IMR-90 (cell line): ENCODE measurements at regions not wholly inside any gene's neighbourhood (a gene's known extent, or its start where the extent isn't known, plus 50 kb on each side); places are given as distances from the start of the nearest gene placed in this dataset.

ENCODE experiments used
- ATAC-seq: fragments of 200-7000 bp; cut with Tn5 transposase; 2 replicates; pipeline ENCODE4 v1.9.1; 2020; ENCODE audit warnings: low read depth, mild to moderate bottlenecking, moderate library complexity
- BruUV-seq: library from RNA; stranded (reverse); fragments of 400-500 nt; replicated peaks from 2 replicates; lab custom pipeline; 2021; lab: Mats Ljungman, UMichigan
- CTCF ChIA-PET: fragments of 300-600 bp; formaldehyde crosslinking; extraction: SDS; loops from one replicate; lab custom pipeline; 2021; ENCODE audit warnings: antibody characterized with exemption; lab: Yijun Ruan, JAX
- POLR2A ChIA-PET: fragments of 300-600 bp; sonication (Branson Sonifier 250); formaldehyde crosslinking; loops from one replicate; lab custom pipeline; 2022; ENCODE audit warnings: antibody characterized with exemption; ENCODE audit not compliant: unreplicated experiment; lab: Charles Lee
- DNase-seq: peaks from one replicate; pipeline ENCODE4 v3.0.0; 2013
- H2AFZ ChIP-seq: replicated peaks from 2 replicates; pipeline ENCODE3; 2013; ENCODE audit warnings: low read length, mild to moderate bottlenecking; ENCODE audit not compliant: poor library complexity
- H2AK5ac ChIP-seq: 2 replicates; pipeline ENCODE4 v1.6.1; 2013; ENCODE audit warnings: low read depth, low read length, inconsistent platforms
- H2AK9ac ChIP-seq: replicated peaks from 2 replicates; pipeline ENCODE3; 2013; ENCODE audit warnings: mild to moderate bottlenecking, low read depth, low read length, moderate library complexity; ENCODE audit not compliant: poor library complexity
- H2BK120ac ChIP-seq: 2 replicates; pipeline ENCODE4 v1.6.1; 2013; ENCODE audit warnings: low read depth, low read length, inconsistent platforms
- H2BK15ac ChIP-seq: 3 replicates; pipeline ENCODE4 v1.6.1; 2013; ENCODE audit warnings: low read depth, low read length, inconsistent platforms
- H2BK20ac ChIP-seq: 2 replicates; pipeline ENCODE4 v1.6.1; 2013; ENCODE audit warnings: low read depth, mild to moderate bottlenecking, inconsistent platforms, low read length, moderate library complexity
- H2BK5ac ChIP-seq: 2 replicates; pipeline ENCODE4 v1.6.1; 2013; ENCODE audit warnings: mild to moderate bottlenecking, low read depth, low read length, inconsistent platforms; ENCODE audit not compliant: poor library complexity, severe bottlenecking
- H3K14ac ChIP-seq: replicated peaks from 2 replicates; pipeline ENCODE4 v1.6.1; 2013; ENCODE audit warnings: low read depth, low read length, inconsistent platforms
- H3K18ac ChIP-seq: 2 replicates; pipeline ENCODE4 v1.6.1; 2013; ENCODE audit warnings: low read depth, low read length, control low read depth
- H3K23ac ChIP-seq: 2 replicates; pipeline ENCODE4 v1.6.1; 2013; ENCODE audit warnings: low read depth, low read length, inconsistent platforms
- H3K27ac ChIP-seq: 2 replicates; pipeline ENCODE4 v1.5.1; 2013; ENCODE audit warnings: mild to moderate bottlenecking, control low read depth, low read length; ENCODE audit not compliant: insufficient read depth
- H3K27me3 ChIP-seq: 2 replicates; pipeline ENCODE4 v1.6.1; 2013; ENCODE audit warnings: low read length; ENCODE audit not compliant: control insufficient read depth, insufficient read depth
- H3K36me3 ChIP-seq: 2 replicates; pipeline ENCODE4 v1.6.1; 2013; ENCODE audit warnings: low read length, mixed read lengths; ENCODE audit not compliant: control insufficient read depth, insufficient read depth
- H3K4ac ChIP-seq: 2 replicates; pipeline ENCODE4 v1.6.1; 2013; ENCODE audit warnings: low read depth, low read length, inconsistent platforms
- H3K4me1 ChIP-seq: 2 replicates; pipeline ENCODE4 v1.6.1; 2013; ENCODE audit warnings: low read length, mixed read lengths; ENCODE audit not compliant: control insufficient read depth, insufficient read depth
- H3K4me2 ChIP-seq: 2 replicates; pipeline ENCODE4 v1.6.1; 2013; ENCODE audit warnings: low read depth, mild to moderate bottlenecking, control low read depth, low read length, moderate library complexity
- H3K4me3 ChIP-seq: 2 replicates; pipeline ENCODE4 v1.5.1; 2013; ENCODE audit warnings: low read depth, mild to moderate bottlenecking, control low read depth, low read length, moderate library complexity; ENCODE audit not compliant: insufficient read depth
- H3K56ac ChIP-seq: 2 replicates; pipeline ENCODE4 v1.6.1; 2013; ENCODE audit warnings: low read length, inconsistent platforms; ENCODE audit not compliant: insufficient read depth; ENCODE audit errors: extremely low read depth
- H3K79me1 ChIP-seq, 2 experiments: 2 replicates each; pipeline ENCODE4 v1.6.1; 2013; ENCODE audit warnings: low read length in 2 of 2, inconsistent platforms in 1 of 2, low read depth in 1 of 2
- H3K9ac ChIP-seq: 2 replicates; pipeline ENCODE4 v1.6.1; 2013; ENCODE audit warnings: low read depth, low read length, control low read depth
- H3K9me1 ChIP-seq: 2 replicates; pipeline ENCODE4 v1.6.1; 2013; ENCODE audit warnings: low read length, inconsistent platforms; ENCODE audit not compliant: insufficient read depth
- H3K9me3 ChIP-seq: 2 replicates; pipeline ENCODE4 v1.6.1; 2013; ENCODE audit warnings: low read length; ENCODE audit not compliant: control insufficient read depth, insufficient read depth
- H4K20me1 ChIP-seq: 2 replicates; pipeline ENCODE4 v1.6.1; 2013; ENCODE audit warnings: low read length, inconsistent platforms; ENCODE audit not compliant: insufficient read depth
- H4K5ac ChIP-seq: 2 replicates; pipeline ENCODE4 v1.6.1; 2013; ENCODE audit warnings: mild to moderate bottlenecking, low read depth, low read length, control low read depth
- H4K8ac ChIP-seq, 2 experiments: 2 replicates each; pipeline ENCODE4 v1.6.1; 2013; ENCODE audit warnings: low read depth in 2 of 2, low read length in 2 of 2, control low read depth in 1 of 2, inconsistent platforms in 1 of 2
- H4K91ac ChIP-seq: 2 replicates; pipeline ENCODE4 v1.6.1; 2013; ENCODE audit warnings: low read depth, low read length, inconsistent platforms; ENCODE audit not compliant: insufficient read depth
- BHLHE40 ChIP-seq: fragments of 150-350 bp; IDR thresholded peaks from 2 replicates; pipeline ENCODE4 v1.6.1; 2016; ENCODE audit warnings: mild to moderate bottlenecking, low read depth, low read length
- CEBPB ChIP-seq: IDR thresholded peaks from 2 replicates; pipeline ENCODE4 v1.6.1; 2012; ENCODE audit warnings: low read depth, low read length, improper control_type of control experiment
- CHD1 ChIP-seq: IDR thresholded peaks from 2 replicates; pipeline ENCODE4 v1.6.1; 2012; ENCODE audit warnings: low read depth, low read length, improper control_type of control experiment
- CTCF ChIP-seq: conservative IDR thresholded peaks from 2 replicates; pipeline ENCODE4 v1.5.1; 2012; ENCODE audit warnings: mild to moderate bottlenecking, low read depth, low read length, improper control_type of control experiment
- FOS ChIP-seq: fragments of 150-350 bp; IDR thresholded peaks from 2 replicates; pipeline ENCODE4 v1.6.1; 2016; ENCODE audit warnings: low read depth, low read length
- MAFK ChIP-seq: IDR thresholded peaks from 2 replicates; pipeline ENCODE4 v1.6.1; 2012; ENCODE audit warnings: low read depth, low read length, improper control_type of control experiment
- MAZ ChIP-seq: IDR thresholded peaks from 2 replicates; pipeline ENCODE4 v1.6.1; 2012; ENCODE audit warnings: low read depth, mild to moderate bottlenecking, low read length, improper control_type of control experiment, moderate library complexity, borderline replicate concordance
- MXI1 ChIP-seq: IDR thresholded peaks from 2 replicates; pipeline ENCODE4 v1.6.1; 2012; ENCODE audit warnings: low read depth, mild to moderate bottlenecking, low read length, moderate library complexity, borderline replicate concordance
- NFE2L2 ChIP-seq: fragments of 150-350 bp; IDR thresholded peaks from 2 replicates; pipeline ENCODE4 v1.6.1; 2016; ENCODE audit warnings: low read depth, mild to moderate bottlenecking, low read length
- POLR2A ChIP-seq: IDR thresholded peaks from 2 replicates; pipeline ENCODE4 v1.6.1; 2012; ENCODE audit warnings: mild to moderate bottlenecking, low read depth, low read length
- RCOR1 ChIP-seq: IDR thresholded peaks from 2 replicates; pipeline ENCODE4 v1.6.1; 2012; ENCODE audit warnings: mild to moderate bottlenecking, low read length, improper control_type of control experiment; ENCODE audit not compliant: insufficient replicate concordance
- RFX5 ChIP-seq: IDR thresholded peaks from 2 replicates; pipeline ENCODE4 v1.8.0; 2012; ENCODE audit warnings: low read depth, mild to moderate bottlenecking, low read length, moderate library complexity
- SMC3 ChIP-seq: fragments of 150-350 bp; IDR thresholded peaks from 2 replicates; pipeline ENCODE4 v1.6.1; 2016; ENCODE audit warnings: low read depth, mild to moderate bottlenecking, antibody characterized with exemption, low read length, moderate library complexity
- USF2 ChIP-seq: fragments of 150-350 bp; IDR thresholded peaks from 2 replicates; pipeline ENCODE4 v1.6.1; 2017; ENCODE audit warnings: mild to moderate bottlenecking, antibody characterized with exemption, low read length, low read depth
- WGBS, 2 experiments: methylation state at CpG; one replicate each; pipeline versions ENCODE4 v1.1.5 to v1.1.7; 2013; ENCODE audit warnings: missing lambda C conversion rate in 2 of 2; ENCODE audit not compliant: insufficient read length in 1 of 2; ENCODE audit errors: extremely low coverage in 2 of 2; 5-methylcytosine and 5-hydroxymethylcytosine counted together
- dilution Hi-C: fragments of 300-500 bp; cut with HindIII; formaldehyde crosslinking; loops from one replicate; pipeline ENCODE4 v1.14.3; 2018; ENCODE audit warnings: low sequenced_read_pairs; ENCODE audit not compliant: unreplicated experiment
- in situ Hi-C: fragments of 300-500 bp; cut with MboI; formaldehyde crosslinking; loops from 3 replicates; pipeline ENCODE4 v1.14.3; 2019; ENCODE audit warnings: low sequenced_read_pairs, inconsistent platforms, mixed read lengths
- intact Hi-C: fragments of 100-400 bp; cut with micrococcal nuclease; formaldehyde crosslinking; loops from 2 replicates; pipeline ENCODE4 v1.10.0; 2022

- H3K9me1 ChIP-seq: peaks cover 6% of the 10 kb centered on the region; the same call in 1 of the 2 replicates
- ChIA-PET CTCF (interaction anchor here (0.8 kb wide), 1 partner anchor 34 kb away, joined by 3 read pairs; no protein-coding TSS in a partner anchor), POLR2A (no interaction called here)
- WGBS, 2 experiments: 85% methylated on average over 2 of the region's 12 CpGs; no CpG with 5 or more reads in 1 of the 2 experiments
- H2BK120ac ChIP-seq: no peak overlapping the region
- no peak overlapping the region for H3K56ac ChIP-seq
- H3K79me1 ChIP-seq: no peaks in the 10 kb centered on the region
- H4K91ac ChIP-seq: no peak overlapping the region; the same call in 1 of the 2 replicates
- in situ Hi-C loops (no loop called here), dilution Hi-C loops (no loop called here), intact Hi-C loops (loop anchor here (10.0 kb wide), 1 partner anchor 128 kb away; no protein-coding TSS in a partner anchor)
- no peak for ATAC-seq
- H3K27ac ChIP-seq: no peak overlapping the region
- H4K20me1 ChIP-seq: no peaks in the 10 kb centered on the region
- no peaks in the 10 kb centered on the region for H3K27me3 ChIP-seq
- H2BK5ac ChIP-seq: peak overlapping the region; percentile 30
- H2AK5ac ChIP-seq: peak overlapping the region; percentile 49; the same call in 1 of the 2 replicates
- H4K5ac ChIP-seq: 0 out of 2 replicates have a peak overlapping the region, but pooled peaks have one; percentile 2
- BruUV-seq: no TSS peak
- no peak overlapping the region for H2BK20ac ChIP-seq
- H3K14ac ChIP-seq: no peak overlapping the region
- 0 out of 2 replicates have a peak overlapping the region, but pooled peaks have one; percentile 32 for H3K18ac ChIP-seq
- peaks cover 5% of the 10 kb centered on the region; the same call in 1 of the 2 replicates for H3K4me1 ChIP-seq
- peak overlapping the region; percentile 56; the same call in 1 of the 3 replicates for H2BK15ac ChIP-seq
- DNase-seq: no peak
- no peaks in the 10 kb centered on the region for H3K9me3 ChIP-seq
- H3K4ac ChIP-seq: no peak overlapping the region
- no peak overlapping the region for H3K9ac ChIP-seq
- H2AFZ ChIP-seq: no peak overlapping the region
- no peak overlapping the region; a peak in 1 of 4 replicates for H4K8ac ChIP-seq
- H3K23ac ChIP-seq: no peak overlapping the region
- no peaks in the 10 kb centered on the region for H3K36me3 ChIP-seq
- H2AK9ac ChIP-seq: peak overlapping the region; percentile 66
- H3K4me3 ChIP-seq: no peak overlapping the region
- no peak overlapping the region for H3K4me2 ChIP-seq
- TF ChIP-seq USF2 (no peak), MXI1 (no peak), FOS (no peak), RFX5 (no peak), BHLHE40 (no peak), MAFK (no peak), RCOR1 (no peak), CHD1 (no peak), CEBPB (no peak), MAZ (no peak), POLR2A (no peak), SMC3 (no peak), CTCF (no peak), NFE2L2 (no peak)
These were observed 390.1 kb upstream of the TRIB2 start for GRCh38 chr2:12326449-12327190.
